Prostate gland (tissue), 2 donors: ENCODE measurements at regions not wholly inside any gene's neighbourhood (a gene's known extent, or its start where the extent isn't known, plus 50 kb on each side); places are given as distances from the start of the nearest gene placed in this dataset.

Experiments
- DNase-seq: peaks from one replicate; pipeline ENCODE4 v3.0.0-alpha.2; 2019; ENCODE audit warnings: low spot score
- H3K27ac ChIP-seq, 2 donors: fragments of 200-600 bp; sonication (generic); 2 replicates each; pipeline ENCODE4 v1.5.1; 2017 to 2019
- H3K27me3 ChIP-seq: fragments of 200-600 bp; sonication (generic); replicated peaks from 2 replicates; pipeline ENCODE4 v1.5.1; 2019; ENCODE audit not compliant: insufficient read depth
- H3K36me3 ChIP-seq, 2 donors: fragments of 200-600 bp; sonication (generic); 1 replicate in 1 of 2; 2 replicates in 1 of 2; pipeline versions ENCODE4 v1.5.1 to v1.8.1; 2017 to 2019
- H3K4me1 ChIP-seq: fragments of 200-600 bp; sonication (generic); replicated peaks from 2 replicates; pipeline ENCODE4 v1.5.1; 2019
- H3K4me3 ChIP-seq, 2 donors: fragments of 200-600 bp; sonication (generic); 2 replicates each; pipeline ENCODE4 v1.5.1; 2017 to 2019
- H3K9me3 ChIP-seq: fragments of 200-600 bp; sonication (generic); 2 replicates; pipeline ENCODE4 v1.5.1; 2017
- CTCF ChIP-seq, 4 experiments: fragments of 200-600 bp in 2 of 4; fragments of 450-650 bp in 2 of 4; sonication (generic) in 2 of 4; IDR thresholded peaks; 1 replicate in 3 of 4; 2 replicates in 1 of 4; pipeline ENCODE4 v1.5.1; 2016 to 2019; ENCODE audit warnings: antibody characterized with exemption in 4 of 4, mild to moderate bottlenecking in 2 of 4, moderate library complexity in 2 of 4
- POLR2A ChIP-seq: fragments of 450-650 bp; IDR thresholded peaks from one replicate; pipeline ENCODE4 v1.6.1; 2016; ENCODE audit warnings: antibody characterized with exemption, mild to moderate bottlenecking
- POLR2AphosphoS5 ChIP-seq: sonication (generic); formaldehyde crosslinking; IDR thresholded peaks from one replicate; pipeline ENCODE4 v1.6.1; 2017; ENCODE audit warnings: antibody characterized with exemption
- WGBS: methylation state at CpG from one replicate; pipeline ENCODE4 v1.1.5; 2018; 5-methylcytosine and 5-hydroxymethylcytosine counted together
- intact Hi-C: fragments of 100-400 bp; cut with DNase I; formaldehyde crosslinking; loops from one replicate; pipeline ENCODE4 v1.14.2; 2022

- Histone ChIP-seq H3K36me3 (no peaks in the 10 kb centered on the region), H3K9me3 (no peaks in the 10 kb centered on the region), H3K4me3 (no peak overlapping the region), H3K4me1 (no peaks in the 10 kb centered on the region), H3K27ac (no peak overlapping the region), H3K27me3 (no peaks in the 10 kb centered on the region)
- no peak for TF ChIP-seq POLR2AphosphoS5
- no peak for TF ChIP-seq POLR2A
- TF ChIP-seq CTCF (IDR thresholded peaks at IDR 0.05), result no peak
- intact Hi-C loops, result no loop called here
- 24% methylated on average over 9 of the region's 11 CpGs for WGBS
- no peak for DNase-seq
These were observed 72.4 kb upstream of the YWHAQ start for GRCh38 chr2:9703085-9703678.

DNA sequence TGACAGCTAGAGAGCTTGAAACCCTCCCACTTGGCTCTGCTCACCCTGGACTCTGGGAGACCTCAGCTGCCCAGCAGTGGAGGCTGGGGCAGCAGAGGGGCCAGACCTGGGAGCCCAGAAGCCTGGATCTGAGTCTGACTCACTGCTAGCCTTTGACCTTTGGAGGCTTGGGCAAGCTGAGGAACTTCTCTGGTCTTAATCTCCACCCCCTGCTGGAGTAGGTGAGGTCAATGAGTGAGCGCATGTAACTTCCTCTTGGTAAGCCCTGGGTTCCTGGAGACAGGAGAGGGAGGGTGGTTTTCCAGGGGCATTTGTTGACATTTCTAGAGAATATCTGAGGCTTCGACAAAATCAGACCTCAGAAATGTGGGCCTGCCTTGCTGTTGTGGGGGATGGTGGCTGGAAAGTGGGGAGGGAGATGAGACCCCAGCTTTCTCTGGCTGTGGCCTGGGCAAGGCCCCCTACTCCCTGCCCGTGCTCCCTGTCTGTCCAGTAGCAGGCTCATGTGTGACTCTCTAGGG lies 73.0 kb upstream of the YWHAQ start:
- intact Hi-C loops, result no loop called here
- H3K4me1 ChIP-seq, result no peaks in the 10 kb centered on the region
- no peak for DNase-seq
- WGBS, result 67% methylated on average over 2 of the region's 3 CpGs
- H3K27ac ChIP-seq, result no peak overlapping the region
- no peak for TF ChIP-seq POLR2AphosphoS5
- no peak for TF ChIP-seq CTCF (IDR thresholded peaks at IDR 0.05)
- TF ChIP-seq POLR2A, result no peak
- no peaks in the 10 kb centered on the region for H3K36me3 ChIP-seq
- no peaks in the 10 kb centered on the region for H3K27me3 ChIP-seq
- no peak overlapping the region for H3K4me3 ChIP-seq
- H3K9me3 ChIP-seq, result no peaks in the 10 kb centered on the region

GRCh38 chr2:9704600-9704999 lies 73.8 kb upstream of the YWHAQ start:
- 96% methylated on average over 3 of the region's 3 CpGs for WGBS
- intact Hi-C loops, result no loop called here

DNA sequence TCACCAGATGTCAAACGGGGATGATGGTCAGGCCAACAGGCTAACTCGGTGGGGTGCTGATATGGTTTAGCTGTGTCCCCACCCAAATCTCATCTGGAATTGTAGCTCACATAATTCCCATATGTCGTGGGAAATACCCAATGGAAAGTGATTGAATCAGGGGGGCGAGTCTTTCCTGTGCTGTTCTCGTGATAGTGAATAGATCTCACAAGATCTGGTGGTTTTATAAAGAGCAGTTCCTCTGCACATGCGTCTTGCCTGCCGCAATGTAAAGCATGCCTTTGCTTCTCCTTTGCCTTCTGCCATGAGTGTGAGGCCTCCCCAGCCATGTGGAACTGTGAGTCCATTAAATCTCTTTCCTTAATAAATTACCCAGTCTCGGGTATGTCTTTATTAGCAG lies 74.4 kb upstream of the YWHAQ start:
- intact Hi-C loops, result no loop called here
- Histone ChIP-seq H3K4me1 (no peaks in the 10 kb centered on the region), H3K4me3 (no peak overlapping the region), H3K36me3 (no peaks in the 10 kb centered on the region), H3K27ac (no peak overlapping the region), H3K9me3 (no peaks in the 10 kb centered on the region), H3K27me3 (no peaks in the 10 kb centered on the region)
- 91% methylated on average over 8 of the region's 8 CpGs for WGBS
- TF ChIP-seq POLR2A, result no peak
- TF ChIP-seq CTCF (IDR thresholded peaks at IDR 0.05), result no peak
- no peak for TF ChIP-seq POLR2AphosphoS5
- DNase-seq, result no peak

More at GRCh38 chr2:9704600-9704999, 73.8 kb upstream of the YWHAQ start:
- Histone ChIP-seq H3K4me3 (no peak overlapping the region), H3K4me1 (no peaks in the 10 kb centered on the region), H3K36me3 (no peaks in the 10 kb centered on the region), H3K9me3 (no peaks in the 10 kb centered on the region), H3K27me3 (no peaks in the 10 kb centered on the region), H3K27ac (no peak overlapping the region)
- no peak for DNase-seq
- TF ChIP-seq POLR2A, result no peak
- no peak for TF ChIP-seq CTCF (IDR thresholded peaks at IDR 0.05)
- no peak for TF ChIP-seq POLR2AphosphoS5

GRCh38 chr2:9707008-9707407 lies 76.2 kb upstream of the YWHAQ start:
- intact Hi-C loops, result no loop called here
- Histone ChIP-seq H3K4me1 (no peaks in the 10 kb centered on the region), H3K36me3 (no peaks in the 10 kb centered on the region), H3K9me3 (no peaks in the 10 kb centered on the region), H3K27me3 (no peaks in the 10 kb centered on the region), H3K4me3 (no peak overlapping the region), H3K27ac (no peak overlapping the region)
- TF ChIP-seq POLR2A, result no peak
- no peak for TF ChIP-seq POLR2AphosphoS5
- TF ChIP-seq CTCF (IDR thresholded peaks at IDR 0.05), result no peak
- WGBS, result 56% methylated on average over 6 of the region's 6 CpGs
- no peak for DNase-seq
